ENCODE measurements at regions not wholly inside any gene's neighbourhood (a gene's known extent, or its start where the extent isn't known, plus 50 kb on each side); places are given as distances from the start of the nearest gene placed in this dataset.
"Not testable (repeated sequence)": the region's sequence is repeated elsewhere in the genome, so short reads cannot be mapped to it uniquely, and the experiment has no call there.

GRCh38 chr13:76829572-76830327 lies 56.5 kb downstream of the KCTD12 start:
- no peak for TF ChIP-seq CTCF (IDR thresholded peaks at IDR 0.05; ENCODE audit: borderline replicate concordance, control extremely low read depth, extremely low read depth, insufficient read depth, missing control alignments)
- DNase-seq (ENCODE audit: low spot score) = no peak
- in situ Hi-C loops (cut with MboI; ENCODE audit: low sequenced_read_pairs, unreplicated experiment) = no loop called here

GRCh38 chr13:76828316-76828741 lies 57.9 kb downstream of the KCTD12 start:
- peak; percentile 25 for DNase-seq (ENCODE audit: low spot score)
- in situ Hi-C loops (cut with MboI; ENCODE audit: low sequenced_read_pairs, unreplicated experiment) = no loop called here
- no peak for TF ChIP-seq CTCF (IDR thresholded peaks at IDR 0.05; ENCODE audit: borderline replicate concordance, control extremely low read depth, extremely low read depth, insufficient read depth, missing control alignments)

GRCh38 chr13:76826527-76826926 lies 59.7 kb downstream of the KCTD12 start:
- TF ChIP-seq CTCF (IDR thresholded peaks at IDR 0.05; ENCODE audit: borderline replicate concordance, control extremely low read depth, extremely low read depth, insufficient read depth, missing control alignments) = no peak
- in situ Hi-C loops (cut with MboI; ENCODE audit: low sequenced_read_pairs, unreplicated experiment) = no loop called here
- no peak for DNase-seq (ENCODE audit: low spot score)

- no peak for TF ChIP-seq CTCF (IDR thresholded peaks at IDR 0.05; ENCODE audit: borderline replicate concordance, control extremely low read depth, extremely low read depth, insufficient read depth, missing control alignments)
- in situ Hi-C loops (cut with MboI; ENCODE audit: low sequenced_read_pairs, unreplicated experiment) = no loop called here
- no peak for DNase-seq (ENCODE audit: low spot score)
Observed at GRCh38 chr13:76825430-76825829, 60.8 kb downstream of the KCTD12 start.

GRCh38 chr13:76823969-76824368 lies 62.2 kb downstream of the KCTD12 start:
- in situ Hi-C loops (cut with MboI; ENCODE audit: low sequenced_read_pairs, unreplicated experiment) = no loop called here
- DNase-seq (ENCODE audit: low spot score) = no peak
- TF ChIP-seq CTCF (IDR thresholded peaks at IDR 0.05; ENCODE audit: borderline replicate concordance, control extremely low read depth, extremely low read depth, insufficient read depth, missing control alignments) = no peak

GRCh38 chr13:76822698-76823267 lies 63.4 kb downstream of the KCTD12 start:
- TF ChIP-seq CTCF (IDR thresholded peaks at IDR 0.05; ENCODE audit: borderline replicate concordance, control extremely low read depth, extremely low read depth, insufficient read depth, missing control alignments) = no peak
- peak; percentile 30 for DNase-seq (ENCODE audit: low spot score)
- in situ Hi-C loops (cut with MboI; ENCODE audit: low sequenced_read_pairs, unreplicated experiment) = no loop called here

- DNase-seq (ENCODE audit: low spot score); in situ Hi-C loops (cut with MboI; ENCODE audit: low sequenced_read_pairs, unreplicated experiment): not testable (repeated sequence)
Observed at GRCh38 chr13:76821222-76821621, 65.0 kb downstream of the KCTD12 start.

Measured in GM13976 (cell line).